H9 (cell line): ENCODE measurements at regions not wholly inside any gene's neighbourhood (a gene's known extent, or its start where the extent isn't known, plus 50 kb on each side); places are given as distances from the start of the nearest gene placed in this dataset.

Experiments
- DNase-seq: peaks from one replicate; pipeline ENCODE4 v3.0.0-alpha.2; 2017
- H2AFZ ChIP-seq: one replicate; pipeline ENCODE4 v1.6.1; 2013; ENCODE audit warnings: mild to moderate bottlenecking, low read length, control low read depth, moderate library complexity
- H2AK5ac ChIP-seq: 2 replicates; pipeline ENCODE4 v1.6.1; 2013; ENCODE audit warnings: low read length, control low read depth, mixed read lengths; ENCODE audit not compliant: insufficient read length
- H2BK120ac ChIP-seq: one replicate; pipeline ENCODE4 v1.6.1; 2013; ENCODE audit warnings: low read depth, mild to moderate bottlenecking, low read length, control low read depth, inconsistent platforms; ENCODE audit not compliant: poor library complexity, severe bottlenecking
- H2BK12ac ChIP-seq: 2 replicates; pipeline ENCODE4 v1.6.1; 2013; ENCODE audit warnings: low read length, control low read depth, mixed read lengths, low read depth; ENCODE audit not compliant: insufficient read length
- H2BK15ac ChIP-seq: 2 replicates; pipeline ENCODE4 v1.6.1; 2013; ENCODE audit warnings: low read depth, low read length, control low read depth
- H2BK20ac ChIP-seq: one replicate; pipeline ENCODE4 v1.6.1; 2013; ENCODE audit warnings: low read depth, mild to moderate bottlenecking, low read length, control low read depth, inconsistent platforms; ENCODE audit not compliant: poor library complexity, severe bottlenecking
- H2BK5ac ChIP-seq: 2 replicates; pipeline ENCODE4 v1.6.1; 2013; ENCODE audit warnings: low read length, control low read depth, mixed read lengths; ENCODE audit not compliant: insufficient read length
- H3K14ac ChIP-seq: 2 replicates; pipeline ENCODE4 v1.6.1; 2013; ENCODE audit warnings: low read length, control low read depth; ENCODE audit not compliant: insufficient read depth
- H3K18ac ChIP-seq: 2 replicates; pipeline ENCODE4 v1.6.1; 2013; ENCODE audit warnings: low read depth, mild to moderate bottlenecking, mixed read lengths, low read length, control low read depth; ENCODE audit not compliant: insufficient read length
- H3K23ac ChIP-seq: 2 replicates; pipeline ENCODE4 v1.6.1; 2013; ENCODE audit warnings: low read length, control low read depth, mixed read lengths, low read depth; ENCODE audit not compliant: insufficient read length
- H3K23me2 ChIP-seq: 2 replicates; pipeline ENCODE4 v1.6.1; 2013; ENCODE audit warnings: low read depth, mild to moderate bottlenecking, mixed read lengths, low read length, control low read depth; ENCODE audit not compliant: insufficient read length, poor library complexity, severe bottlenecking
- H3K27ac ChIP-seq: 2 replicates; pipeline ENCODE4 v1.5.1; 2013; ENCODE audit warnings: low read length, control low read depth, mixed read lengths, low read depth; ENCODE audit not compliant: insufficient read length
- H3K27me3 ChIP-seq: 2 replicates; pipeline ENCODE4 v1.6.1; 2013; ENCODE audit warnings: low read length, control low read depth, inconsistent platforms; ENCODE audit not compliant: insufficient read depth
- H3K4ac ChIP-seq: 2 replicates; pipeline ENCODE4 v1.6.1; 2013; ENCODE audit warnings: low read depth, mild to moderate bottlenecking, control low read depth, inconsistent platforms, low read length, moderate library complexity
- H3K4me1 ChIP-seq: 2 replicates; pipeline ENCODE4 v1.6.1; 2013; ENCODE audit warnings: low read length, control low read depth, inconsistent platforms; ENCODE audit not compliant: insufficient read depth
- H3K4me2 ChIP-seq: 2 replicates; pipeline ENCODE4 v1.6.1; 2013; ENCODE audit warnings: low read length, control low read depth, mixed read lengths; ENCODE audit not compliant: insufficient read length, insufficient read depth
- H3K56ac ChIP-seq: 2 replicates; pipeline ENCODE4 v1.6.1; 2013; ENCODE audit warnings: low read depth, mild to moderate bottlenecking, mixed read lengths, low read length, control low read depth; ENCODE audit not compliant: insufficient read length
- H3K79me1 ChIP-seq: 2 replicates; pipeline ENCODE4 v1.6.1; 2013; ENCODE audit warnings: low read depth, mild to moderate bottlenecking, moderate library complexity, low read length, control low read depth, inconsistent platforms; ENCODE audit not compliant: insufficient read depth, poor library complexity, severe bottlenecking
- H3K79me2 ChIP-seq: 2 replicates; pipeline ENCODE4 v1.6.1; 2013; ENCODE audit warnings: low read length, control low read depth, inconsistent platforms; ENCODE audit not compliant: insufficient read depth
- H3K9ac ChIP-seq: 2 replicates; pipeline ENCODE4 v1.6.1; 2013; ENCODE audit warnings: low read length, control low read depth, mixed read lengths; ENCODE audit not compliant: insufficient read length; ENCODE audit errors: extremely low read depth
- H3K9me3 ChIP-seq: one replicate; pipeline ENCODE4 v1.6.1; 2013; ENCODE audit warnings: low read depth, low read length, inconsistent platforms; ENCODE audit not compliant: control insufficient read depth
- H3T11ph ChIP-seq: one replicate; pipeline ENCODE4 v1.6.1; 2013; ENCODE audit warnings: mild to moderate bottlenecking, low read length, control low read depth, inconsistent platforms
- H4K20me1 ChIP-seq: one replicate; pipeline ENCODE4 v1.6.1; 2013; ENCODE audit not compliant: control insufficient read depth, insufficient read length, insufficient read depth
- H4K5ac ChIP-seq: 2 replicates; pipeline ENCODE4 v1.6.1; 2013; ENCODE audit warnings: low read depth, mild to moderate bottlenecking, mixed read lengths, low read length, control low read depth; ENCODE audit not compliant: insufficient read length
- H4K8ac ChIP-seq: replicated peaks from 2 replicates; pipeline ENCODE4 v1.6.1; 2013; ENCODE audit warnings: low read length, control low read depth, mixed read lengths, low read depth; ENCODE audit not compliant: insufficient read length
- H4K91ac ChIP-seq: 2 replicates; pipeline ENCODE4 v1.6.1; 2013; ENCODE audit warnings: low read depth, mild to moderate bottlenecking, moderate library complexity, mixed read lengths, low read length, control low read depth; ENCODE audit not compliant: insufficient read length
- H3K27ac Mint-ChIP-seq, 3 experiments: 2 replicates in 2 of 3; 3 replicates in 1 of 3; pipeline ENCODE4 v1.8.0; 2020 to 2021; ENCODE audit warnings: mixed read lengths in 3 of 3, mild to moderate bottlenecking in 1 of 3, moderate library complexity in 1 of 3
- H3K27me3 Mint-ChIP-seq: 2 replicates; pipeline ENCODE4 v1.8.0; 2021; ENCODE audit warnings: low read depth, mild to moderate bottlenecking, moderate library complexity, mixed read lengths
- H3K36me3 Mint-ChIP-seq, 3 experiments: 2 replicates in 2 of 3; 3 replicates in 1 of 3; pipeline ENCODE4 v1.8.0; 2020 to 2021; ENCODE audit warnings: low read depth in 3 of 3, mixed read lengths in 3 of 3; ENCODE audit not compliant: insufficient read depth in 1 of 3
- H3K4me1 Mint-ChIP-seq, 2 experiments: 2 replicates each; pipeline ENCODE4 v1.8.0; 2020; ENCODE audit warnings: mixed read lengths in 2 of 2
- H3K4me3 Mint-ChIP-seq, 2 experiments: 2 replicates in 1 of 2; 3 replicates in 1 of 2; pipeline ENCODE4 v1.8.0; 2020 to 2021; ENCODE audit warnings: mild to moderate bottlenecking in 2 of 2, mixed read lengths in 2 of 2, moderate library complexity in 1 of 2
- H3K9me3 Mint-ChIP-seq, 2 experiments: 2 replicates in 1 of 2; 3 replicates in 1 of 2; pipeline ENCODE4 v1.8.0; 2020; ENCODE audit warnings: mild to moderate bottlenecking in 2 of 2, mixed read lengths in 2 of 2, moderate library complexity in 1 of 2
- CTCF ChIP-seq: fragments of 200-600 bp; sonication (generic); conservative IDR thresholded peaks from 3 replicates; pipeline ENCODE4 v1.8.0; 2021; ENCODE audit warnings: antibody characterized with exemption, mild to moderate bottlenecking
- WGBS: extraction: QIAGEN DNeasy Blood & Tissue Kit; methylation state at CpG from one replicate; pipeline ENCODE4 v1.1.7; 2013; ENCODE audit warnings: missing lambda C conversion rate, low lambda C conversion rate, mixed read lengths; ENCODE audit not compliant: insufficient read length; ENCODE audit errors: extremely low coverage; 5-methylcytosine and 5-hydroxymethylcytosine counted together

- WGBS: no CpG with 5 or more reads among the region's 3 CpGs
- H3K27ac Mint-ChIP-seq: peak overlapping the region in 2 of 3 experiments; percentile 18 to 19; a peak in 2 of 7 replicates
- no peak for DNase-seq
Observed at GRCh38 chr5:175116466-175117048, 327.4 kb downstream of the DRD1 start.

More at GRCh38 chr5:175116466-175117048, 327.4 kb downstream of the DRD1 start:
- Mint-ChIP-seq H3K36me3 (peaks cover 0 to 11% (median 10%) of the 10 kb centered on the region in 3 experiments; a peak in 5 of 7 replicates), H3K4me3 (no peak overlapping the region), H3K9me3 (peaks cover 7 to 10% of the 10 kb centered on the region in 2 experiments), H3K27me3 (peaks cover 16% of the 10 kb centered on the region), H3K4me1 (peaks cover 30 to 35% of the 10 kb centered on the region in 2 experiments)
- H3K4ac ChIP-seq: no peak overlapping the region
- no peak overlapping the region for H3K4me2 ChIP-seq
- H2AFZ ChIP-seq: no peak overlapping the region
- no peak overlapping the region for H3K14ac ChIP-seq
- no peak overlapping the region for H2BK12ac ChIP-seq
- H2BK5ac ChIP-seq: no peak overlapping the region
- H3K56ac ChIP-seq: no peak overlapping the region
- no peaks in the 10 kb centered on the region; the same call in 1 of the 2 replicates for H3K27me3 ChIP-seq
- H3K18ac ChIP-seq: no peak overlapping the region
- H2BK120ac ChIP-seq: no peak overlapping the region
- no peaks in the 10 kb centered on the region for H3K23me2 ChIP-seq
- no peak overlapping the region for H4K5ac ChIP-seq
- no peak overlapping the region for H2BK20ac ChIP-seq
- TF ChIP-seq CTCF: no peak
- H2BK15ac ChIP-seq: no peak overlapping the region
- no peak overlapping the region for H4K91ac ChIP-seq
- H4K20me1 ChIP-seq: no peaks in the 10 kb centered on the region
- no peak overlapping the region for H3K9ac ChIP-seq
- no peak overlapping the region for H4K8ac ChIP-seq
- peaks cover 3% of the 10 kb centered on the region; the same call in 1 of the 2 replicates for H3K4me1 ChIP-seq
- no peak overlapping the region for H3K27ac ChIP-seq
- no peak overlapping the region for H3K23ac ChIP-seq
- H3K79me1 ChIP-seq: no peaks in the 10 kb centered on the region
- H3K79me2 ChIP-seq: no peaks in the 10 kb centered on the region
- no peak overlapping the region for H3T11ph ChIP-seq
- H3K9me3 ChIP-seq: no peaks in the 10 kb centered on the region
- H2AK5ac ChIP-seq: no peak overlapping the region
